GM19468 (cell line): ENCODE measurements at regions not wholly inside any gene's neighbourhood (a gene's known extent, or its start where the extent isn't known, plus 50 kb on each side); places are given as distances from the start of the nearest gene placed in this dataset.
"Not testable (repeated sequence)": the region's sequence is repeated elsewhere in the genome, so short reads cannot be mapped to it uniquely, and the experiment has no call there.

Experiments used
- ATAC-seq: cut with Tn5 transposase; IDR thresholded peaks from one replicate; pipeline ENCODE4 v1.9.1; 2021; ENCODE audit warnings: mild to moderate bottlenecking, moderate library complexity, moderate number of reproducible peaks; ENCODE audit not compliant: unreplicated experiment; ENCODE audit errors: extremely low read depth

DNA sequence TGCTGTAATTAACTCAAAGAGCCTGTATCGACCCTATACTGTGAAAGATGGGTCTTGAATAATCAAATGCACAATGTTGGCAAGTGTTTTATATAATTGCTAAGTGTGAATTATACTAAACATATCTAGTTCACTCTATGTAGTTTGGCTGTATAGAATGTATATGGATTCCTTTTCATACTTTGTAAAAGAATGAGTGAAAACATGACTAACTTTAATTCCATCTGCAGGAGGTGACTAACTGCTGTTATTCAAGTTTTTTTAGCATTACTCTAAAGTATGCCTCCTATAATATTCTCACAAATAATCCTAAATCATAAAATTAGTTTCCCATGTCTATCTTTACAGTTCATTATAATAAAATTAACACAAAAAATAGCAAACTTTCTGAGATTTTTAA is 394.0 kb upstream of the MON1B start:
- ATAC-seq = no peak

DNA sequence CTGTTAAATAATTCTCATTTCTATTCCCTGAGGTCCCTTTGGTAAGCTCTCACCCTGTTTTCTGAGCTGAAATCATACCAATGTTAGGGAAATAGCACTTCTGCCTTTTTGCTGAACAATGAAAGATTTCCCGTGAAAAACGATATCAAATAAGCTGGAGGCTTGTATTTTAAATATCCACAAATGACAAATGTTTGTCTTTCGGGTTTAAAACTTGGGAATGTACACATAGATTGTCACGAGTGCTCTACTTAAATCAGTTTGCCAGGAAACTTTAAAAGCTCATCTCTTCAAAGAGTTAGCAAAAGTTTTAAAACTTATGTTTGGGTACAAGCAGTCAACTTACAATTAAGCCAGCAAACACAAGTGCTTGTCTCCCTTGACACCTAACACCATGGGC is 393.5 kb upstream of the MON1B start:
- ATAC-seq = no peak

DNA sequence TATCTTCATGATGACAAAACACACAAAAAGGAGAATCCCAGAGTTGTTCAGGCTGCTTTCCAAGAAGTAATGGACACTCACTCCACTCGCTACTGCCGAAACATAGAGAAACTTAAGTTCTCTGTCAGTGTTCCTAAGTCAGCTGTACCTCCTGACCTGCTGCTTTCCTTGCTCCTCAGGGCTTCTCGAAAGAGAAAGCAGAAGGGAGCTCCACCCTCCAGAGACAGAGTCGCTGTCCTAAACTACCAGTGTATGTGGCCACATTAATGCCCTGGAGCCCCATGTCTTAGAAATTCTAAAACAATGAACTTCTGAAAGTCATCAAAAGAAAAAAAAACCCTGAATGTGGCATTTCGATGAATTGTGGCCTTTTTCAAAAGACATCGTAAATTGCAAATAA is 390.8 kb upstream of the MON1B start:
- ATAC-seq = no peak

DNA sequence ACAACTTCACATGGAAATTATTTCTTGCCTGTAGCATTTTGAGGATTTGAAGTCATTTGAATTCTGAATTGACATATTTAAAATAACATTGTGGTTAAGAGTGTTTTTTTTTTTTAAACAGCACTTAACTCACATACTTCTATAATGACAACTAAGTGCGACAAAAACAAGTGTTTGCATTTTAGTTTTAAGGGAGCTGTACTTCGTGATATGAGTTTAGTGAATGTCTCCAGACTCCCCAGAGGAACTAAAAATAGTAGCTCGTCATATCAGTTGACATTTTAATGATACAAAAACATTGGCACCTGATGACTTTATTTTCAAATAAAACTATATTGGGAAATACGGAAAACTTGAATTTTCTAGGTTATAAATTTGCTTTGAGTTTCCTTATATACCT is 389.6 kb upstream of the MON1B start:
- no peak for ATAC-seq

DNA sequence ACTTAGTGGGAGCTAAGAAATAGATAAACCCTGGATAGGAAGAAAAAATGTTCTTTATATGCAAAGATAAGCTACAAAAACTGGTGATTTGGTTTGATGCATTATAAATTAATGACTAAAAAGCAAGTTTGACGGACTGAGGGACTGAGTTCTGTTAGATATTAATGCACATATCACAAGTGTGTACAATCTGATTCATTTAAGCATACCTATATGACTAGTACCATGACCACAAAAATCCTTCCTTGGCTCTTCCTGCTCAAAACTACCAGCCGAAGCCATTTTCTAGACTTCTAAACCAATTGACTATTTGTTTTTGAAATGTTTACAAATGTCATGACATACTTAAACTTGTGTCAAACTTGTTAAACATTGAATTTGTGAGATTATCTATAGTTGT is 374.5 kb upstream of the MON1B start:
- no peak for ATAC-seq

DNA sequence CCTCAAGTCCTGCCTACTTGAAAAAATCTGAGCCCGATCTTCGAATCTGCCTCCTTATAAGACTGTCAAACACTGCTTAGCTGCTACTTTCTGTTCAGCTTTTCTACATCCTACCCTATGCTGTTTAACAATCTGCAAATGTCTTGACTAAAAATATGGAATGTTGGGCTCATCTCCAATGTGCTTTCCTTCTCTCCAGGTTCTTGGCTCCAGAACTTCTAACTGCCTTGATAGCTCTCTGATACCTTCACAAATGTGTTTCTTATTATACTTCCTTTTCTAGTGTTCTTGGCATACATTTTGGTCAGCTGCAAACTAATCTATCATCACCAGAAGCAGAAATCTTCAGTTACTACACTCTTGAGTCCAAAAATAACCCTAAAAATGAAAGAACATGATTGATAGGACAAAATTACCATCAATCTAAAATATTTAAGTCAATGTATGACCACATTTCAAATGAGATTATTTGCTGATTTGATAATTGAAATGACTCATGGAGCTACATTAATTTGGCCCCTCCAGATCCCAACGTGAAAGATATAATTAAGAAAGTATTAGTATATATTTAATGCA is 372.3 kb upstream of the MON1B start:
- no peak for ATAC-seq

DNA sequence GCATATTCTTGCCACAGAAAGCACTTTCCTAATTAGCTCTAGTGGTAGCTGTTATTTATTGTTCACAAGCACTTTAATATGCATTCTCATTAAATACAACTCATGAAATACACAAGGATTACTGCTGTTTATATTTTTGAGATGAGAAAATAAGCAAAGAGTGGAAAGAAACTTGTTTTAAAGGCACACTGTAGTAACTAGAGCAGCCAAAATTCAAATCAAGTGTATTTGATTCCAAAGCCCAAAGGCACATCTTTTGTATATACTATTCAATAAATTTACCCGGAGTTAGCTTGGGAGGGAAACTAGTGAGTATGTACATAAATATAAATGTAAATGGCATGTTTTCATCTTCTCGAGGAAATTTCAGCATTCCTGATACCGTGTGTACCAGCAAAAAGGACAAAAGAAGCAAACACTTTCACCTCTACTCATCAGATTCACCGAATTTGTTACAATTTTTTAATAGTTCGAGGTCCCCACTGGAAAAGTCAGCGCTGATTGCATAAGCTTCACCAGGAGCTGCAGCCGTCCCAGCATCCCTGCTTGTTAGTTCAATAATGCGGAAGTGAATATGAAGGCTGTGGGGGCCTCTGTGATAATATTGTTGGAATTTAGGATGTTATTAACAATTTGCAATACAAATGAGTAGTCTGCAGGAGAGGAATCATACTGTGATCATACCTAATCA is 371.6 kb upstream of the MON1B start:
- ATAC-seq = no peak

DNA sequence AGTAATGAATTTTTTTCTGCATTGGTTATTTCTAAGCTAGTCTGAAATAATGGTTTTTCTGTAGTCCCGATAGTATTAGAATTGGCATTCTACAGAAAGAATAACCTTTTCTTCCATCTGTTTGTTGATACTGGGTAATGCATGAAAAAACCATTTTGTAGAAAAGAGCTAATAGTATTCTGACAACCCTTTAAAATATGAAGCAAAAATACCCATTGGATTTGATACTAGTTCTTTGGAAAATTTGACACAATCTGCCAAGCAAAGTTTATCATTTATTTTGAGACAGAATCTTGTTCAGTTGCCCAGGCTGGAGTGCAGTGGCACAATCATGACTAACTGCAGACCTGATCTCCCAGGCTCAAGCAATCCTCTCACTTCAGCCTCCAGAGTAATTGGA is 366.8 kb upstream of the MON1B start:
- ATAC-seq = no peak

DNA sequence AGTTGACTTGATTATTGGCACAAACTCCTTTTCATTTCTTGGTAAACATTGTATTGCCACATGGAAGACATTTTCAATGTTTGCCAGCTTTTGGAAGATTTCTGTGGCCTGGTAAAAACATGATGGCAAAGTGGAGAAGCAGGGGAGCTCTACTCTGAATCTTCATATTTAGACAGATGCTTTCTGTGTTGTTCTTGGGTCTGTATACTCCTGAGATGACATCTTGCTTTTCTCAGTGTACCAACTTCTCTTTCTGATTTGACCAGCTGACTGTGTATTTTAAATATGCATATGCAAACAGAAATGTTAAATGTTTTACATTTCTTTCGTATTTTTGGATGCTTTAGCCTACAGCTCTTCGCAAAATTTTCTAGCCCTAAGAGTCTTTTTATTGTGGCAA is 366.2 kb upstream of the MON1B start:
- no peak for ATAC-seq

DNA sequence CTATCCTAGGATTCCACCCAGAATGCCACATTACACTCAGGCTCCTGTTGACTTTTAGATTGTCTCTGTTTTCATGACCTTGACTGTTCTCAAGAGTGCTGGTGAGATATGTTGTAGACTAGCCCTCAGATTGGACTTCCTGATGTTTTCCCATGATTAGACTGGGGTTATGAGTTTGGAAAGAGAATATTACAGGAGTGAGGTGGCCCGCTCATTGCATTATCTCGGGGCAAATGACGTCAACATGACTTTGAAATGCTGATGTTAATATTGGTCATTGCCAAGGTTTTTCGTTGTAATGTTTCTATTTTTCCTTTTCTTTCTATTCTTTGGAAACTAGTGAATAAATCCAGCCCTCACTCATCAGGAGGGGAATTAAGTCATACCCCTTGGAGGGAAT is 355.7 kb upstream of the MON1B start:
- no peak for ATAC-seq

DNA sequence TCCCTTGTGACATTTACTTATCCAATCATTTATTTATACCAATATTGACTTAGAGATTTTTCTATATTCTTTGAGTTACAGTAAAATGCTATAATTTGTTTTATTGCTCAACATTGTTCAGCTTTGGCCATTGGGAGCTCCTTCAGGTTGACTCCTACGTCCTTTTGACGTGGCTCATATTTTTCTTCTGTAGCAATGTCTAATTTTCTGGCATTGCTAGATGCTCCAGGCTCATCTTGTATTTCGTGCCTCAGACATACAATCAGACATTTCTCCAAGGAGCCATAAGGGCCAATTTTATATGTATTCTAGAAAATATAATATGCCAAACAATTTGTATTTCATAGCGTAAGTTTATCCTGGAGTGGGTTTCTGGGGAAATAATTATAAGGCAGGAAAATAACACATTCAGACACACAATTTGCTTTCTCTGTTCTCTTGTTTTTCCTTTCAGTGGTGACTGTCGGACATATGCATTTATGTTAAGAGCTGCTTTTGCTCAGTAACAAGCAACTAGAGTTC is 355.1 kb upstream of the MON1B start:
- ATAC-seq = no peak

DNA sequence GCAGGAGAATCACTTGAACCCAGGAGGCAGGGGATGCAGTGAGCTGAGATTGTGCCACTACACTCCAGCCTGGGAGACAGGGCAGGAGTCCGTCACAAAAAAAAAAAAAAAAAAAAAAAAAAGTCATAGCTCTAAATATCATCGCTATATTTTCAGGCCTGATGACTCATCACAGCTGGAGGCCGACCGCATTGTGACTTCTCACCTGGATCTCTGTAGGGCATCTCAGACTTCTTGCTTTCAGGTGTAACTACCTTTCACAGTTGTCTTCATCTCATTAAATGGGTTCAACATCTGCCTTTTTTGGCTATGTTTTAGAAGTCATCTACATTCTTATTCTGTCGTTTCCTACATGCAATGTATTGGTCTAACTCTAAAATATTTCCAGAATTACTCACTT is 353.1 kb upstream of the MON1B start:
- ATAC-seq = no peak

DNA sequence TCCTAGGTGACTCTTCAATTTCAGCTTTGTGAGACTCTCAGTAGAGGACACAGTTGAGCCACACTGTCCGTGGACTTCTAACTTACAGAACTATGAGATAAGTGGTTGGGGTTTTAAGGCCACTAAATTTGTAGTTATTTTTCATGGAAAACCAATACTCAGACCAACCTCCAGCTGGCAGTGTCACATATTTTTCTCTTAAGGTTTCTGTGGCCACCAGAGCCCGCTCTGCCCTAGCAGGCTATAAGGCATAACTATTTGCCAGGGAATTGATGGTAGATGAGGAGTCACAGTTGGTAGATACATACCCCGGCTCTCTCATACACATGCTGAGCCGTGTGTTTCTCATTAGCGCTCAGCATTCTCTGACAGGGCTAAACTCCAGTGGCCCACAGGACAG is 336.8 kb upstream of the MON1B start:
- ATAC-seq = no peak

DNA sequence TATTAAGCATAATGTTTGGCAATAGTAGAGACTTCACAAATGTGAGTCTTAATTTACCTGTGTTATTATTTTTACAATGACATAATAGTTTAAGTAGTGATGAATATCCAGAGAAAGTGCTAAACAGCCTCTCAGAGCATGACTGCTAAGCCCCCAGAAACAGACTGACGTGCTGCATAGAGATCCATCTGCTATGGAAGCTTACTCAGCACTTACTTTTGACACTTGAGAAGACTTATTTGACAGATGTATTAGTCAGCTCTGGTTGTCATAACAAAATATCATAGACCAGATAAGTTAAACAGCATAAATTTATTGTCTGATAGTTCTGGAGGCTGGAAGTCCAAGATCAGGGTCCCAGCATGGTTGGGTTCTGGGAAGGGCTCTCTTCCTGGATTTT is 334.9 kb upstream of the MON1B start:
- ATAC-seq = no peak

DNA sequence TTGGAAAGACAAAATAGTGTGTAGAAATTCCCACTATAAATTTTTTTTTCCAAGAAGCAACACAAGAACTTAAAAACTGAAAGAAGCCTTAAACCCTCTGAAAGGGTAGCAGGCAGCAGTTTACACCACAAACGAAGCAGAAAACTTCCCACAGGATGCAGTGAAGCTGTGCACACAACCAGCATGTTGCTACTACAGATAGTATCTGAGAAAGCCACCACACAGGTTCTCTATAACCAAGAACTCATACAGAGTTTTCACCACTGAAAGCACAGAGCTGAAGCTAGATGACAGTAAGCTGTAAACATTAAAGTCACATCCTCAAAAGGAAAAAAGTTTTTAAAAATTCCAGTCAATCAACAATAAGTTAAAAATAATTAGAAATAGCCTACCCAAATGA is 333.6 kb upstream of the MON1B start:
- ATAC-seq = no peak

DNA sequence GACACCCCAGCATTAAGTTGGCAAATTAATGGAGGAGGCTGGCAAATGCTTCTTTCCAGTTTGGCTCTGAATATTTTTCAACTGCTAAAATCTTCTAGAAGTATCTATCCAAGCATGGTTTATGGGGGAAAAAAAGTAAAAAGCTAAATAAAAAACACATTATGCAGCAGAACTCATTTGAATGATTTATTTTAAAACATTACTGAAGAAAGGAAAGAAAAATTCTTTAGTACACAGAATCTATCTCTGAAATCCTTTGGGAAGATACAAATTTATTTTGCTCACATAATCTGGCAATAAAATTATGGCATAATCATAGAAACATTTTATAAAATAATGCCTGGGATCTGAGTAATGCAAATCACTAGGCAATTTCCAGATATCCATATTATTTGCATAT is 328.1 kb upstream of the MON1B start:
- ATAC-seq = no peak

DNA sequence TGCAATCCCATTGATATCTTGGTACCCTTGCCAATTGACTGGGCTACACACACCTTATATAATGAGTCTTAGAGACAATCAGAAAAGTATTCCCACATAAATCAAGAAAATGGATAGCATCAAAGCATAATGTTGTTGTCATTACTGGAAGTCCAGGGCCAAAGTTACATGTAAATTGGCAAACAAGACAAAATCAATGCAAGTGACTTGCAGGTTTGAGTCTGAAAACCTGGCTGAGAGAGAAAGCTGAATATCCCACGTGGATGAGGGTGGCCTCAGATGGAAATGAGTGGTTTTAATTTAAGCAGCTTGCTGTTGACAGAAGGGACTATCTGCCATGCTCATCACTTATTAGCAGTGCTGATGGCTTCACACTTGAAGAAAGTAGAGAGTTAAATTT is 324.0 kb upstream of the MON1B start:
- no peak for ATAC-seq

DNA sequence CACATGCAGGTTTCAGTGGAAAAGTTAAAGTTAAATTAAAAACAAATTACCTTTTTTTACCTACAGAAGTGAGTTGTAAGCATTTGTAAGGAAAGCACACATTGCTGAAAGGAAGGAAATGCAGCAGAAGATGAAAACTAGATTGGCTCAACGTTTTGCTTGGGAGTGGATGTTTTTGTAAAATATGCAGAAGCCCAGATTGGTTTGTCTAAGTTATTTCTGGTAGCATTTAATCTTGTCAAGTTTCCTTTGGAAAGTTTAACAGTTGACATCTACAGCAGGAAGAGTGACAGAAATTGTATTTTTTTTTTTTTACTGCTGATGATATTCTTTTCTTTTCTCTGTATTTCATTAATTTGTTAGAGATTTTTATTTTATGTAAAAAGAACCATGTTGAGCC is 315.1 kb upstream of the MON1B start:
- ATAC-seq = no peak

DNA sequence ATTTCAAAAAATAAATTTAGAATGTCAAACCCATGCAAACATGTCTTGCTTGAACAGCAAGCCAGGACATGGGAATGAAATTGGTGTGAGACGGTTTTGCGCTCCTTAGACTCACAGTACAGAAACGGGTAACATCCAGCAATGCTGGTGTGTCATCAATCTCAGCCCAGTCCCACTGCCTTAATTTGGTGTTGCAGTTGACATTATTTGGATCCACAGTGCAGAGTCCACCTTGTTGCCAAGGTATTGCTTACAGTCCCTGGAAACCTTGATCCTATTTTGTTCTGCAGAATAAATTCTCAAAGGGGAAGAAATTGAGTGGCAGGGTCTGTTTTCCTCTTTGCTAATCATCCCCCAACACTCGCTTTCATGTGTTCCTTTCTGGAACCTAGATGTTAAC is 311.6 kb upstream of the MON1B start:
- no peak for ATAC-seq

DNA sequence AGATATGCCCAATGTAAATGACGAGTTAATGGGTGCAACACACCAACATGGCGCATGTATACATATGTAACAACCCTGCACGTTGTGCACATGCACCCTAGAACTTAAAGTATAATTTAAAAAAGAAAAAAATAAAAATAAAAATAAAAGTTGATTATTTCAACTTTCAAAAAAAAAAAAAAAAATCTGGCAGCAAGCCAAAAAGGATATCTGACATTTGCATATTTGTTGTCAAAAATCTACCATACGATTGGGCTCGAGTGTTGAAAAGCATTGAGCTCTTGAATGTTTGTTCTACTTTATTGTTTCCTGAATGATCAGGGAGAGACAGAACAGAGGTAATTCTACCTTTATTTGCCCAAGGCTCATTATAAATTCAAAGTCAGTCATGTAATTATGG is 310.5 kb upstream of the MON1B start:
- not testable (repeated sequence) for ATAC-seq

DNA sequence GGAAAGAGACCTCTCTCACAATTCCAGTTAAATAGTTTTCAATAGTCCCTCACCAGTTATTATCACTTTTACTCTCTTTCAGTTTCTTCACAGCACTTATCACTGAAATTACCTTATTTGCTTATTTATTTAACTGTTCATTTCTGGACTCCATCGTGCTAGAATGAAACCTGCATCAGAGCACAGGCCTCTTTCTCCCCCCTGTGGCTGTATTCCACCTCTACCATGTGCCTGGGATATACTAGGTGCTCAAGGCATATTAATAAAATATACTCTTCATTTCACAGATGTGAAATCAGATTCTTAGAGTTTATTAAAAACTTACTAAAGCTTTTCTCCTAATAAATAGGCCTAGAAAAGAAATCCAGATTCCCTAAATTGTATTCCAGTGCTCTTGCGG is 308.9 kb upstream of the MON1B start:
- ATAC-seq = no peak

DNA sequence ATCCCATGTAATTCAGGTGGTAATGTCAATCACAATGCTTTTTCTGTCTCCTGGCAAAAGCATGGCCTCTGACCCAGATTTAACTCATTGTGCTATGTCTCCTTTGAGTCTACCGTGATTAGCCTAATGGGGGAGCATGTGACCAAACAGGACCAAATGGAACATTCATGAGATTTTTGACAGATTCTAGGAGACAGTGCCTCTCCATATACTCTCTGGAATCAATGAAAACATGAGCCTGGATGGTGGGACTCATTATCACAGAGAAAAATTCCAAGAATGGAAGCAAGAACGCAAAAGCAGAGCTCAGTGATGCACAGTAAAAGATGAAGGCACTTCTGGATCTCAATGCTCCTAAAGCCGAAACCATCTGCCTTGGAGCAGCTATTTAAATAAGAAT is 307.9 kb upstream of the MON1B start:
- no peak for ATAC-seq
